ENCODE measurements at regions not wholly inside any gene's neighbourhood (a gene's known extent, or its start where the extent isn't known, plus 50 kb on each side); places are given as distances from the start of the nearest gene placed in this dataset.

- Histone ChIP-seq H3K9me3 (no peaks in the 10 kb centered on the region), H3K36me3 (replicated peaks in 1 of 2; ENCODE audit: insufficient read depth in 1 of 2, low read depth in 2 of 2) (no peaks in the 10 kb centered on the region), H3K27me3 (no peaks in the 10 kb centered on the region), H3K4me3 (no peak overlapping the region), H3K27ac (no peak overlapping the region), H3K4me1 (peaks cover 5% of the 10 kb centered on the region)
- TF ChIP-seq CTCF (IDR thresholded peaks at IDR 0.05) (no peak), POLR2A (IDR thresholded peaks at IDR 0.05) (no peak)
- WGBS, 2 donors, result 86% methylated on average over 5 to 8 of the region's 8 CpGs
- ATAC-seq (no peak), DNase-seq (no peak)
- intact Hi-C loops (cut with DNase I), result no loop called here
Measured at GRCh38 chr1:9419369-9420041, 119.8 kb upstream of the SLC25A33 start.

GRCh38 chr1:9420835-9421532 is 118.3 kb upstream of the SLC25A33 start:
- Histone ChIP-seq H3K27ac (no peak overlapping the region), H3K27me3 (no peaks in the 10 kb centered on the region), H3K4me3 (no peak overlapping the region), H3K36me3 (replicated peaks in 1 of 2; ENCODE audit: insufficient read depth in 1 of 2, low read depth in 2 of 2) (no peaks in the 10 kb centered on the region), H3K4me1 (peaks cover 5% of the 10 kb centered on the region), H3K9me3 (no peaks in the 10 kb centered on the region)
- 84 to 89% methylated on average over 5 of the region's 5 CpGs for WGBS, 2 donors
- intact Hi-C loops (cut with DNase I), result no loop called here
- ATAC-seq (no peak), DNase-seq (no peak)
- TF ChIP-seq CTCF (IDR thresholded peaks at IDR 0.05) (no peak), POLR2A (IDR thresholded peaks at IDR 0.05) (no peak)

DNA sequence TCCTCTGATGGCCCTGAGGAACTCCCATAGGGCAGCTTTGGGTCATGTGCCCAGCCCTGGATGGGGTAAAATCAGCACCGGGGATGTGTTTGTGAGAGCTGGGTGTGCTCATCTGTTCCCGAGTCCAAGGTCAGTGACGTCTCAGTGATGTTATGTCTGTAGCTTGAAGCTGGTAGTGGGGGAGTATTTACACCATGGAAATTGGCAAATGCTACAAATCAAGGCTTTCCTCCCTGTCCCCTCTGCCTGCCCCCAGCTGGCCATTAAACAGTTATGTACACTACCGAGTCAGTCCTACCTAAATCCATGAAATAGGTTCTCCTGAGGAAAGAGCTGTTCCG is 117.8 kb upstream of the SLC25A33 start:
- no peaks in the 10 kb centered on the region for H3K9me3 ChIP-seq
- DNase-seq, result no peak
- TF ChIP-seq CTCF (IDR thresholded peaks at IDR 0.05) (no peak), POLR2A (IDR thresholded peaks at IDR 0.05) (no peak)
- no peak for ATAC-seq
- no peak overlapping the region for H3K4me3 ChIP-seq
- H3K36me3 ChIP-seq (replicated peaks in 1 of 2; ENCODE audit: insufficient read depth in 1 of 2, low read depth in 2 of 2), result no peaks in the 10 kb centered on the region
- peaks cover 5% of the 10 kb centered on the region for H3K4me1 ChIP-seq
- intact Hi-C loops (cut with DNase I), result no loop called here
- H3K27ac ChIP-seq, result no peak overlapping the region
- 51 to 67% methylated on average over 5 of the region's 5 CpGs for WGBS, 2 donors
- H3K27me3 ChIP-seq, result no peaks in the 10 kb centered on the region

DNA sequence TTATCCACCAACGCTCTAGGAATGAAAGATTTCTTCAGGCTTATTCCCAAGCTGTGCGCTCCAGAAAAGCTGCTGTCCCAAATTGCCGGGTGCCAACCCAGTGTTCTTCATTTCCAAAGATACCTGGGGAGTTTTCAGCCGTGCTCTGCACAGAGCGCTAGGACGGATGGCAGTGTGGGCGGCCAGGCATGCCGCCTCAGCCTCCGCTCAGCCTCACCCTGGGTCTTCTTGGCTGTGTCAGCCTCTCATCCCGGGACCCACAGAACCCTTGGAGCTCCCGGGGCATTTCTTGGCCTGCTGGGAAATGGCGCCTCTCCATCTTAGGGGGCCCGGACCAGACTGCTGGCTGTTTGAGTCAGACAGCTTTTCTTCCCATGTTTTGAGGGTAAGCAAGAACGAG is 116.9 kb upstream of the SLC25A33 start:
- no peak for TF ChIP-seq CTCF (IDR thresholded peaks at IDR 0.05)
- TF ChIP-seq POLR2A (IDR thresholded peaks at IDR 0.05), result no peak
- Histone ChIP-seq H3K4me3 (no peak overlapping the region), H3K27me3 (no peaks in the 10 kb centered on the region), H3K27ac (no peak overlapping the region), H3K9me3 (no peaks in the 10 kb centered on the region), H3K4me1 (peaks cover 5% of the 10 kb centered on the region), H3K36me3 (replicated peaks in 1 of 2; ENCODE audit: insufficient read depth in 1 of 2, low read depth in 2 of 2) (no peaks in the 10 kb centered on the region)
- ATAC-seq (no peak), DNase-seq (no peak)
- 84 to 98% methylated on average over 8 to 14 of the region's 14 CpGs for WGBS, 2 donors
- intact Hi-C loops (cut with DNase I), result no loop called here

Data from body of pancreas (tissue), 4 donors.